ENCODE measurements at regions not wholly inside any gene's neighbourhood (a gene's known extent, or its start where the extent isn't known, plus 50 kb on each side); places are given as distances from the start of the nearest gene placed in this dataset.

GRCh38 chr18:41530970-41531369 lies 424.1 kb upstream of the PIK3C3 start:
- no peak overlapping the region for H4K91ac ChIP-seq (ENCODE audit: low read length)
- no peak overlapping the region for H3K14ac ChIP-seq (ENCODE audit: low read length in 2 of 2)
- no peak overlapping the region for H3K27ac ChIP-seq (ENCODE audit: low read length, poor library complexity, severe bottlenecking)
- no peak overlapping the region for H4K8ac ChIP-seq (ENCODE audit: low read length)
- H3K4me3 ChIP-seq (ENCODE audit: insufficient read depth in 1 of 2, low read depth in 1 of 2, low read length in 2 of 2), result no peak overlapping the region
- no peaks in the 10 kb centered on the region for H3K79me1 ChIP-seq (replicated peaks; ENCODE audit: low read length, poor library complexity, severe bottlenecking)
- H2BK15ac ChIP-seq (ENCODE audit: low read depth, poor library complexity, severe bottlenecking), result no peak overlapping the region
- DNase-seq, result no peak
- WGBS, result no CpG with 5 or more reads among the region's 1 CpG
- no peak overlapping the region for H3K4ac ChIP-seq (ENCODE audit: low read depth in 1 of 2, low read length in 2 of 2)
- no peak overlapping the region for H3K23ac ChIP-seq (ENCODE audit: low read length in 2 of 2)
- no peak overlapping the region for H2AFZ ChIP-seq (ENCODE audit: low read depth, low read length)
- no peak overlapping the region for H2AK5ac ChIP-seq (ENCODE audit: low read length, severe bottlenecking)
- H3K18ac ChIP-seq (ENCODE audit: low read depth in 1 of 2, low read length in 2 of 2), result no peak overlapping the region
- no peaks in the 10 kb centered on the region for H3K36me3 ChIP-seq (ENCODE audit: control insufficient read depth in 1 of 2, insufficient read depth in 2 of 2, low read depth in 1 of 2, low read length in 2 of 2)
- no peak overlapping the region for H3K9ac ChIP-seq (ENCODE audit: low read length)
- no peaks in the 10 kb centered on the region for H3K27me3 ChIP-seq (ENCODE audit: control insufficient read depth in 1 of 2, insufficient read depth in 1 of 2, low read length in 2 of 2)
- H2BK5ac ChIP-seq (ENCODE audit: low read depth, low read length, poor library complexity, severe bottlenecking), result no peak overlapping the region
- H3K9me3 ChIP-seq (ENCODE audit: control insufficient read depth, low read length), result no peaks in the 10 kb centered on the region
- H3K4me2 ChIP-seq (ENCODE audit: low read length, poor library complexity, severe bottlenecking), result no peak overlapping the region
- no peaks in the 10 kb centered on the region for H3K4me1 ChIP-seq (ENCODE audit: control insufficient read depth, insufficient read depth, low read depth, low read length)
- H2BK12ac ChIP-seq (ENCODE audit: low read length in 2 of 2), result no peak overlapping the region
- H2BK120ac ChIP-seq (ENCODE audit: low read depth, low read length), result no peak overlapping the region

GRCh38 chr18:41529093-41529492 lies 425.9 kb upstream of the PIK3C3 start:
- 100% methylated on average over 1 of the region's 2 CpGs for WGBS
- Histone ChIP-seq H2AFZ (ENCODE audit: low read depth, low read length) (no peak overlapping the region), H2BK120ac (ENCODE audit: low read depth, low read length) (no peak overlapping the region), H3K9ac (ENCODE audit: low read length) (no peak overlapping the region), H3K4me1 (ENCODE audit: control insufficient read depth, insufficient read depth, low read depth, low read length) (no peaks in the 10 kb centered on the region), H3K23ac (ENCODE audit: low read length in 2 of 2) (no peak overlapping the region), H3K14ac (ENCODE audit: low read length in 2 of 2) (no peak overlapping the region), H3K79me1 (replicated peaks; ENCODE audit: low read length, poor library complexity, severe bottlenecking) (no peaks in the 10 kb centered on the region), H2BK15ac (ENCODE audit: low read depth, poor library complexity, severe bottlenecking) (no peak overlapping the region), H3K18ac (ENCODE audit: low read depth in 1 of 2, low read length in 2 of 2) (no peak overlapping the region), H2BK5ac (ENCODE audit: low read depth, low read length, poor library complexity, severe bottlenecking) (no peak overlapping the region), H3K4ac (ENCODE audit: low read depth in 1 of 2, low read length in 2 of 2) (no peak overlapping the region), H3K36me3 (ENCODE audit: control insufficient read depth in 1 of 2, insufficient read depth in 2 of 2, low read depth in 1 of 2, low read length in 2 of 2) (no peaks in the 10 kb centered on the region), H4K91ac (ENCODE audit: low read length) (no peak overlapping the region), H2AK5ac (ENCODE audit: low read length, severe bottlenecking) (no peak overlapping the region), H3K27ac (ENCODE audit: low read length, poor library complexity, severe bottlenecking) (no peak overlapping the region), H3K27me3 (ENCODE audit: control insufficient read depth in 1 of 2, insufficient read depth in 1 of 2, low read length in 2 of 2) (no peaks in the 10 kb centered on the region), H3K4me2 (ENCODE audit: low read length, poor library complexity, severe bottlenecking) (no peak overlapping the region), H3K9me3 (ENCODE audit: control insufficient read depth, low read length) (no peaks in the 10 kb centered on the region), H3K4me3 (ENCODE audit: insufficient read depth in 1 of 2, low read depth in 1 of 2, low read length in 2 of 2) (no peak overlapping the region), H4K8ac (ENCODE audit: low read length) (no peak overlapping the region), H2BK12ac (ENCODE audit: low read length in 2 of 2) (no peak overlapping the region)
- no peak for DNase-seq

DNA sequence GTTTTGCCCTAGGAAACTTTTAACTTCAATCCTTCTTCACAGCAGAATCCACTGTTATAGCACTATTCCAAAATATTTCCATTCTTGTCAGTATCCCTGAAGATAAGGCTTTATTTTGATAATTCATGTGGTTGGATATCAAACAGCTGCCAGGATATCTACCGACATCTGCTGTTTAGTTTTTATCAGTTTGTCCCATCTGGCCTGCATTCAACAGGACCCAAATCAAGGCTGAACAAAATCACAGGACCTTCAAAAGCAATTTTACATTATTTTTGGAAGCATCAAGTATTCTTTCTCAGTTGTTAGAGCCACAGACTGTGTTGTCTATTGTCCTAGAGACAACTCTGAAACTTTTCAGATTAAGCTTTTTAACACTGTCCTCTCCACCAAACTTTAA lies 429.0 kb upstream of the PIK3C3 start:
- Histone ChIP-seq H3K14ac (ENCODE audit: low read length in 2 of 2) (no peak overlapping the region), H2BK120ac (ENCODE audit: low read depth, low read length) (no peak overlapping the region), H3K79me1 (replicated peaks; ENCODE audit: low read length, poor library complexity, severe bottlenecking) (no peaks in the 10 kb centered on the region), H4K91ac (ENCODE audit: low read length) (no peak overlapping the region), H4K8ac (ENCODE audit: low read length) (no peak overlapping the region), H3K4me1 (ENCODE audit: control insufficient read depth, insufficient read depth, low read depth, low read length) (no peaks in the 10 kb centered on the region), H2BK15ac (ENCODE audit: low read depth, poor library complexity, severe bottlenecking) (no peak overlapping the region), H2AK5ac (ENCODE audit: low read length, severe bottlenecking) (no peak overlapping the region), H3K27ac (ENCODE audit: low read length, poor library complexity, severe bottlenecking) (no peak overlapping the region), H3K23ac (ENCODE audit: low read length in 2 of 2) (no peak overlapping the region), H2BK5ac (ENCODE audit: low read depth, low read length, poor library complexity, severe bottlenecking) (no peak overlapping the region), H2BK12ac (ENCODE audit: low read length in 2 of 2) (no peak overlapping the region), H3K9ac (ENCODE audit: low read length) (no peak overlapping the region), H3K4ac (ENCODE audit: low read depth in 1 of 2, low read length in 2 of 2) (no peak overlapping the region), H2AFZ (ENCODE audit: low read depth, low read length) (no peak overlapping the region), H3K4me2 (ENCODE audit: low read length, poor library complexity, severe bottlenecking) (no peak overlapping the region), H3K4me3 (ENCODE audit: insufficient read depth in 1 of 2, low read depth in 1 of 2, low read length in 2 of 2) (no peak overlapping the region), H3K9me3 (ENCODE audit: control insufficient read depth, low read length) (no peaks in the 10 kb centered on the region), H3K36me3 (ENCODE audit: control insufficient read depth in 1 of 2, insufficient read depth in 2 of 2, low read depth in 1 of 2, low read length in 2 of 2) (no peaks in the 10 kb centered on the region), H3K18ac (ENCODE audit: low read depth in 1 of 2, low read length in 2 of 2) (no peak overlapping the region), H3K27me3 (ENCODE audit: control insufficient read depth in 1 of 2, insufficient read depth in 1 of 2, low read length in 2 of 2) (no peaks in the 10 kb centered on the region)
- WGBS, result 100% methylated on average over 1 of the region's 1 CpG
- no peak for DNase-seq

DNA sequence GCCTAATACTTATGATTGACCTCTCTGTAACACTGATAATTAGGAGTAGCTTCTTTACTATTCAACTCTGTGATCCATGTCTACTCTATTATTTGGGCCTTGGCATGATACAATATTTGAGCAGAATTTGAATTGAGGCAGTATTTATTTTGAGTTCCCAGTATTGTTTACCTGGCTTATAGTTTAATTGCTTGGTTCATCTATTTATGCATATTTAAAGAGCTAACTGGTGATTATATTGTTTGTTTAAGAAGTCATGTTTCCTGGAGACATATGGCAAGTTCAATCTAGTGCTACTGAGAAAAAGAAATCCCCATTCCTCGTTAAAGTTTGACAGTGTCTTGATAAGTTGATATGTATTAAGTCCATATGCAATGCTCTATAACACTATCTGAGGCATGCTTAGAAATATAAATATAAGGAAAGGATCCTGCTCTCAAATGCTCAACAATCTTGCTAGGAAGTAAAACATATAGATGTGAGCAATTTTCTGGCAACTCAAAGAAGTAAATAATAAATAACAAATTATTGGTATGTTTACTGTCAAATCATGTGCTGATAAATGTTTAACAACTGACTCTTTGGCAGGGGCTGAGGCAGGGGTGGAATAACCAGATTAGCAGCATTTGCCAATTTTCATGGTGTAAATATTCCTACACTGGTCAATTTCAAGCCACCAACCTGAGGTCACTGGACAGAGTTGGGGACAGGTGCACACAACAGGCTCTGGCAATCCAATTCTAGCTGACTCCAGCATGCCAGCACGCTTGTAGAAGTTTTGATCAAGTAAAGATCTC lies 430.2 kb upstream of the PIK3C3 start:
- no peak overlapping the region for H2BK5ac ChIP-seq (ENCODE audit: low read depth, low read length, poor library complexity, severe bottlenecking)
- no peak overlapping the region for H3K9ac ChIP-seq (ENCODE audit: low read length)
- H3K4me2 ChIP-seq (ENCODE audit: low read length, poor library complexity, severe bottlenecking), result no peak overlapping the region
- no peak overlapping the region for H2BK12ac ChIP-seq (ENCODE audit: low read length in 2 of 2)
- no peak overlapping the region for H2BK15ac ChIP-seq (ENCODE audit: low read depth, poor library complexity, severe bottlenecking)
- H3K27ac ChIP-seq (ENCODE audit: low read length, poor library complexity, severe bottlenecking), result no peak overlapping the region
- no peak overlapping the region for H3K23ac ChIP-seq (ENCODE audit: low read length in 2 of 2)
- DNase-seq, result no peak
- H2BK120ac ChIP-seq (ENCODE audit: low read depth, low read length), result no peak overlapping the region
- H3K27me3 ChIP-seq (ENCODE audit: control insufficient read depth in 1 of 2, insufficient read depth in 1 of 2, low read length in 2 of 2), result no peaks in the 10 kb centered on the region
- no peaks in the 10 kb centered on the region for H3K79me1 ChIP-seq (replicated peaks; ENCODE audit: low read length, poor library complexity, severe bottlenecking)
- no peak overlapping the region for H2AK5ac ChIP-seq (ENCODE audit: low read length, severe bottlenecking)
- no peak overlapping the region for H3K4me3 ChIP-seq (ENCODE audit: insufficient read depth in 1 of 2, low read depth in 1 of 2, low read length in 2 of 2)
- no peak overlapping the region for H4K91ac ChIP-seq (ENCODE audit: low read length)
- H3K18ac ChIP-seq (ENCODE audit: low read depth in 1 of 2, low read length in 2 of 2), result no peak overlapping the region
- H3K14ac ChIP-seq (ENCODE audit: low read length in 2 of 2), result no peak overlapping the region
- no peak overlapping the region for H2AFZ ChIP-seq (ENCODE audit: low read depth, low read length)
- H4K8ac ChIP-seq (ENCODE audit: low read length), result no peak overlapping the region
- H3K4me1 ChIP-seq (ENCODE audit: control insufficient read depth, insufficient read depth, low read depth, low read length), result no peaks in the 10 kb centered on the region
- H3K9me3 ChIP-seq (ENCODE audit: control insufficient read depth, low read length), result no peaks in the 10 kb centered on the region
- H3K4ac ChIP-seq (ENCODE audit: low read depth in 1 of 2, low read length in 2 of 2), result no peak overlapping the region
- no peaks in the 10 kb centered on the region for H3K36me3 ChIP-seq (ENCODE audit: control insufficient read depth in 1 of 2, insufficient read depth in 2 of 2, low read depth in 1 of 2, low read length in 2 of 2)
- WGBS, result 25% methylated on average over 1 of the region's 2 CpGs
